GM23338 (cell line): ENCODE measurements at regions not wholly inside any gene's neighbourhood (a gene's known extent, or its start where the extent isn't known, plus 50 kb on each side); places are given as distances from the start of the nearest gene placed in this dataset.

Experiments
- ATAC-seq: fragments of 200-7000 bp; cut with Tn5 transposase; 3 replicates; pipeline ENCODE4 v1.9.1; 2020
- DNase-seq: peaks from one replicate; pipeline ENCODE4 v3.0.0-alpha.2; 2015; ENCODE audit warnings: low spot score
- H2AFZ ChIP-seq: fragments of 200-600 bp; sonication (generic); 2 replicates; pipeline ENCODE4 v1.8.0; 2016; ENCODE audit warnings: antibody characterized with exemption, mild to moderate bottlenecking, moderate library complexity
- H3F3A ChIP-seq: fragments of 200-600 bp; sonication (generic); replicated peaks from 2 replicates; pipeline ENCODE4 v1.8.0; 2017; ENCODE audit warnings: antibody characterized with exemption, mixed run types, low read depth
- H3K27ac ChIP-seq: fragments of 200-600 bp; sonication (generic); 2 replicates; pipeline ENCODE4 v1.6.1; 2016; ENCODE audit warnings: low read depth
- H3K27me3 ChIP-seq: fragments of 200-600 bp; sonication (generic); 2 replicates; pipeline ENCODE4 v1.8.0; 2016; ENCODE audit warnings: mild to moderate bottlenecking, mixed run types, moderate library complexity; ENCODE audit not compliant: insufficient read depth
- H3K36me3 ChIP-seq: fragments of 200-600 bp; sonication (generic); 2 replicates; pipeline ENCODE4 v1.8.0; 2016; ENCODE audit warnings: mild to moderate bottlenecking; ENCODE audit not compliant: insufficient read depth
- H3K4me1 ChIP-seq: fragments of 200-600 bp; sonication (generic); 2 replicates; pipeline ENCODE4 v1.8.0; 2016; ENCODE audit warnings: mild to moderate bottlenecking, moderate library complexity; ENCODE audit not compliant: insufficient read depth
- H3K4me2 ChIP-seq: fragments of 200-600 bp; sonication (generic); 2 replicates; pipeline ENCODE4 v1.7.1; 2017; ENCODE audit warnings: mixed run types
- H3K4me3 ChIP-seq: fragments of 200-600 bp; sonication (generic); 2 replicates; pipeline ENCODE4 v1.6.1; 2016; ENCODE audit warnings: mixed run types
- H3K79me2 ChIP-seq: fragments of 200-600 bp; sonication (generic); replicated peaks from 2 replicates; pipeline ENCODE4 v1.8.0; 2017; ENCODE audit warnings: mild to moderate bottlenecking; ENCODE audit not compliant: insufficient read depth
- H3K9me2 ChIP-seq: fragments of 200-600 bp; sonication (generic); 2 replicates; pipeline ENCODE4 v1.8.0; 2017; ENCODE audit not compliant: insufficient read depth
- H4K20me1 ChIP-seq: fragments of 200-600 bp; sonication (generic); replicated peaks from 2 replicates; pipeline ENCODE4 v1.8.0; 2017; ENCODE audit warnings: mild to moderate bottlenecking; ENCODE audit not compliant: insufficient read depth
- H3K27ac Mint-ChIP-seq: 2 replicates; pipeline ENCODE4 v1.8.0; 2020; ENCODE audit warnings: inconsistent platforms, mild to moderate bottlenecking, moderate library complexity, mixed read lengths
- H3K27me3 Mint-ChIP-seq: 3 replicates; pipeline ENCODE4 v1.8.0; 2022; ENCODE audit warnings: low read depth, mild to moderate bottlenecking, moderate library complexity, mixed read lengths, inconsistent platforms; ENCODE audit not compliant: insufficient read depth, poor library complexity
- H3K36me3 Mint-ChIP-seq: 3 replicates; pipeline ENCODE4 v1.8.0; 2021; ENCODE audit warnings: low read depth, mild to moderate bottlenecking, inconsistent platforms, moderate library complexity, mixed read lengths
- H3K4me1 Mint-ChIP-seq: 3 replicates; pipeline ENCODE4 v1.8.0; 2020; ENCODE audit warnings: mild to moderate bottlenecking, inconsistent platforms, mixed read lengths
- H3K4me3 Mint-ChIP-seq: 3 replicates; pipeline ENCODE4 v1.8.0; 2021; ENCODE audit warnings: moderate library complexity, mild to moderate bottlenecking, inconsistent platforms, mixed read lengths
- H3K9me3 Mint-ChIP-seq: 3 replicates; pipeline ENCODE4 v1.8.0; 2020; ENCODE audit warnings: moderate library complexity, mild to moderate bottlenecking, inconsistent platforms, mixed read lengths
- CTCF ChIP-seq, 2 experiments: fragments of 200-600 bp in 1 of 2; sonication (generic) in 1 of 2; conservative IDR thresholded peaks; 2 replicates each; pipeline versions ENCODE4 v1.5.1 to v1.6.1; 2016 to 2017; ENCODE audit warnings: antibody characterized with exemption in 2 of 2, low read depth in 2 of 2, mild to moderate bottlenecking in 2 of 2, moderate library complexity in 1 of 2
- ETS1 ChIP-seq: IDR thresholded peaks from 2 replicates; pipeline ENCODE4 v1.6.1; 2016; ENCODE audit warnings: antibody characterized with exemption
- EZH2 ChIP-seq: fragments of 200-600 bp; sonication (generic); IDR thresholded peaks from one replicate; pipeline ENCODE4 v1.8.0; 2017; ENCODE audit warnings: antibody characterized with exemption, mild to moderate bottlenecking, low read depth; ENCODE audit not compliant: unreplicated experiment
- EZH2phosphoT487 ChIP-seq: fragments of 200-600 bp; sonication (generic); IDR thresholded peaks from one replicate; pipeline ENCODE4 v1.8.1; 2018; ENCODE audit warnings: antibody characterized with exemption; ENCODE audit not compliant: unreplicated experiment
- JUNB ChIP-seq: IDR thresholded peaks from one replicate; pipeline ENCODE4 v1.6.1; 2016; ENCODE audit warnings: antibody characterized with exemption; ENCODE audit not compliant: unreplicated experiment
- STAT1 ChIP-seq: IDR thresholded peaks from one replicate; pipeline ENCODE4 v1.6.1; 2016; ENCODE audit warnings: antibody characterized with exemption; ENCODE audit not compliant: unreplicated experiment
- ZNF331 ChIP-seq: fragments of 250-450 bp; sonication (Bioruptor Pico); IDR thresholded peaks from 2 replicates; pipeline ENCODE4 v1.5.0; 2020; ENCODE audit warnings: low read depth, mild to moderate bottlenecking, moderate library complexity
- ZNF462 ChIP-seq: fragments of 250-450 bp; sonication (Bioruptor Pico); IDR thresholded peaks from 2 replicates; pipeline ENCODE4 v1.5.0; 2020; ENCODE audit warnings: mild to moderate bottlenecking, moderate library complexity

DNA sequence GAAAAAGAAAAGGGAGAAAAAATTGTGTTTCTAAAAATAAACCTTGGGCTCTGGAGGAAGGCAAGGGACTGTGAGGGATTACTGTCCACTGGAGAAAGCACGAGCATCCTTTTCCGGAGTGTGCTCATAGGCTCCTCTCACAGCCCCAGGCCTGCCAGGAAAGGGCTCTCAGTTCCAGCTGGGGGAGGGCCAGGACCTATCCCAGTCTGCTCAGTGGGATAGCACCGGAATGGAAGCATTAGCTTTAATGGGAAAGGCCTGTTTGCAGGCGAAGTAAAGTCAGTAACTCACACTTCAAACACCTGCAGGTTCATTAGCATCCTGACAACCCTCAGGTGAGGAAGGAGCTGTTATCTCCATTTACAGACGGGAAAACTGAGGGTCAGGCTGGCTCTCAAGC lies 113.9 kb upstream of the USP24 start (continued):
- TF ChIP-seq ZNF462 (no peak), JUNB (no peak), EZH2 (no peak), ZNF331 (CRISPR knock-in tag) (no peak)

- ATAC-seq = peak; percentile 51
- Histone ChIP-seq H3K27me3 (no peaks in the 10 kb centered on the region), H3K9me2 (no peaks in the 10 kb centered on the region), H3F3A (no peaks in the 10 kb centered on the region), H3K4me2 (no peak overlapping the region), H2AFZ (peak overlapping the region; percentile 97), H3K36me3 (no peaks in the 10 kb centered on the region), H3K79me2 (no peaks in the 10 kb centered on the region), H4K20me1 (no peaks in the 10 kb centered on the region), H3K4me3 (no peak overlapping the region), H3K27ac (no peak overlapping the region), H3K4me1 (peaks cover 19% of the 10 kb centered on the region)
- Mint-ChIP-seq H3K27me3 (peaks cover 2% of the 10 kb centered on the region), H3K4me1 (peaks cover 37% of the 10 kb centered on the region), H3K27ac (no peak overlapping the region), H3K9me3 (no peaks in the 10 kb centered on the region), H3K4me3 (no peak overlapping the region), H3K36me3 (no peaks in the 10 kb centered on the region)
- no peak for DNase-seq
- TF ChIP-seq ETS1 (no peak), EZH2phosphoT487 (no peak), CTCF (conservative IDR thresholded peaks at IDR 0.05; ENCODE audit: low read depth in 2 of 2) (no peak), STAT1 (no peak)
These were observed 111.5 kb upstream of the USP24 start for GRCh38 chr1:55326496-55327243.
